ENCODE measurements at regions not wholly inside any gene's neighbourhood (a gene's known extent, or its start where the extent isn't known, plus 50 kb on each side); places are given as distances from the start of the nearest gene placed in this dataset.

GRCh38 chr10:4351723-4352413 lies 474.1 kb upstream of the AKR1E2 start:
- no peaks in the 10 kb centered on the region for H3K27me3 ChIP-seq
- no peak for DNase-seq (ENCODE audit: low spot score)
- H3K27ac ChIP-seq: no peak overlapping the region
- no peaks in the 10 kb centered on the region for H3K36me3 ChIP-seq
- no peak overlapping the region for H3K4me3 ChIP-seq
- TF ChIP-seq CTCF (IDR thresholded peaks at IDR 0.05): no peak
- peaks cover 0 to 27% of the 10 kb centered on the region in 2 donors for H3K4me1 ChIP-seq
- H3K9me3 ChIP-seq: no peaks in the 10 kb centered on the region

GRCh38 chr10:4347397-4347796 lies 478.6 kb upstream of the AKR1E2 start:
- no peaks in the 10 kb centered on the region for H3K27me3 ChIP-seq
- TF ChIP-seq CTCF (IDR thresholded peaks at IDR 0.05): no peak
- no peak overlapping the region for H3K27ac ChIP-seq
- no peaks in the 10 kb centered on the region for H3K36me3 ChIP-seq
- H3K4me1 ChIP-seq: peaks cover 0 to 29% of the 10 kb centered on the region in 2 donors
- no peaks in the 10 kb centered on the region for H3K9me3 ChIP-seq
- no peak overlapping the region for H3K4me3 ChIP-seq
- no peak for DNase-seq (ENCODE audit: low spot score)

- no peak for DNase-seq (ENCODE audit: low spot score)
- Histone ChIP-seq H3K27me3 (no peaks in the 10 kb centered on the region), H3K27ac (peak overlapping the region; percentile 51 to 85), H3K4me1 (peaks cover 0 to 24% of the 10 kb centered on the region in 2 donors), H3K4me3 (no peak overlapping the region), H3K36me3 (no peaks in the 10 kb centered on the region), H3K9me3 (no peaks in the 10 kb centered on the region)
- no peak for TF ChIP-seq CTCF (IDR thresholded peaks at IDR 0.05)
Measured at GRCh38 chr10:4345877-4346646, 479.9 kb upstream of the AKR1E2 start.

- H3K36me3 ChIP-seq: no peaks in the 10 kb centered on the region
- DNase-seq (ENCODE audit: low spot score): peak; percentile 88
- TF ChIP-seq CTCF (IDR thresholded peaks at IDR 0.05): no peak
Measured at GRCh38 chr10:4344492-4344994, 481.5 kb upstream of the AKR1E2 start.

GRCh38 chr10:4343873-4344272 lies 482.1 kb upstream of the AKR1E2 start:
- Histone ChIP-seq H3K27me3 (no peaks in the 10 kb centered on the region), H3K36me3 (no peaks in the 10 kb centered on the region), H3K4me3 (no peak overlapping the region), H3K9me3 (no peaks in the 10 kb centered on the region), H3K4me1 (peaks cover 0 to 24% of the 10 kb centered on the region in 2 donors), H3K27ac (peak overlapping the region; percentile 51 to 85)
- TF ChIP-seq CTCF (IDR thresholded peaks at IDR 0.05): no peak
- DNase-seq (ENCODE audit: low spot score): no peak

More at GRCh38 chr10:4344492-4344994, 481.5 kb upstream of the AKR1E2 start:
- no peaks in the 10 kb centered on the region for H3K27me3 ChIP-seq
- H3K4me1 ChIP-seq: peaks cover 0 to 24% of the 10 kb centered on the region in 2 donors
- H3K9me3 ChIP-seq: no peaks in the 10 kb centered on the region
- H3K27ac ChIP-seq: peak overlapping the region; percentile 51 to 85
- no peak overlapping the region for H3K4me3 ChIP-seq

All from right atrium auricular region (tissue), 2 donors.